ENCODE measurements at regions not wholly inside any gene's neighbourhood (a gene's known extent, or its start where the extent isn't known, plus 50 kb on each side); places are given as distances from the start of the nearest gene placed in this dataset.

- no peak for TF ChIP-seq CTCF (IDR thresholded peaks at IDR 0.05; ENCODE audit: low read depth, low read length)
- DNase-seq (ENCODE audit: extremely low read depth, low read depth) = no peak
These were observed 65.3 kb upstream of the MYO10 start for GRCh38 chr5:17001428-17001827.

- TF ChIP-seq CTCF (IDR thresholded peaks at IDR 0.05; ENCODE audit: low read depth, low read length) = no peak
- no peak for DNase-seq (ENCODE audit: extremely low read depth, low read depth)
These were observed 68.5 kb upstream of the MYO10 start for GRCh38 chr5:17004441-17005106.

GRCh38 chr5:17005107-17005828 is 69.2 kb upstream of the MYO10 start:
- no peak for TF ChIP-seq CTCF (IDR thresholded peaks at IDR 0.05; ENCODE audit: low read depth, low read length)
- DNase-seq (ENCODE audit: extremely low read depth, low read depth) = no peak

GRCh38 chr5:17012289-17012688 is 76.2 kb upstream of the MYO10 start:
- TF ChIP-seq CTCF (IDR thresholded peaks at IDR 0.05; ENCODE audit: low read depth, low read length) = no peak
- no peak for DNase-seq (ENCODE audit: extremely low read depth, low read depth)

GRCh38 chr5:17014686-17015085 is 78.6 kb upstream of the MYO10 start:
- DNase-seq (ENCODE audit: extremely low read depth, low read depth) = no peak
- TF ChIP-seq CTCF (IDR thresholded peaks at IDR 0.05; ENCODE audit: low read depth, low read length) = no peak

GRCh38 chr5:17018871-17019270 is 82.8 kb upstream of the MYO10 start:
- no peak for DNase-seq (ENCODE audit: extremely low read depth, low read depth)

More at GRCh38 chr5:17018871-17019270, 82.8 kb upstream of the MYO10 start:
- TF ChIP-seq CTCF (IDR thresholded peaks at IDR 0.05; ENCODE audit: low read depth, low read length) = no peak

Measured in AG09319 (cell line).